ENCODE measurements at regions not wholly inside any gene's neighbourhood (a gene's known extent, or its start where the extent isn't known, plus 50 kb on each side); places are given as distances from the start of the nearest gene placed in this dataset.

DNA sequence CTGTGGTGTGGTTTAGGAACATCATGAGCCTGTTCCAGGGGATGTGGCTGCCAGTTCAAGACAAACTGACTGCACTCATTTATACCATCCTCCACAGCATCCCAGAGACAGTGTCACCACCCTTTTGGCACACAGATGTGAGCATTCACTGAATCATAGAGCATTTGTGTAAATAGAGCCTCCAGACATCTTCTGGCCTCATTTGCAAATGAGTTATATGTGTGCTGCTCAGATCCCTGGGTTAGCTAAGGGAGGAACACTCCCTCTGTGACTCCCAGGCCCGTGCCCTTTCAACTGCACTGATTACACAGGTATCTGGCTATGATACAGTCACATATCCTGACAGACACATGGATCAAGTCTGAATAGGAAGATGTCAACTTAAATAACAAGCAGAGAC is 351.5 kb upstream of the PLD5 start (continued):
- TF ChIP-seq, protein P1, sequence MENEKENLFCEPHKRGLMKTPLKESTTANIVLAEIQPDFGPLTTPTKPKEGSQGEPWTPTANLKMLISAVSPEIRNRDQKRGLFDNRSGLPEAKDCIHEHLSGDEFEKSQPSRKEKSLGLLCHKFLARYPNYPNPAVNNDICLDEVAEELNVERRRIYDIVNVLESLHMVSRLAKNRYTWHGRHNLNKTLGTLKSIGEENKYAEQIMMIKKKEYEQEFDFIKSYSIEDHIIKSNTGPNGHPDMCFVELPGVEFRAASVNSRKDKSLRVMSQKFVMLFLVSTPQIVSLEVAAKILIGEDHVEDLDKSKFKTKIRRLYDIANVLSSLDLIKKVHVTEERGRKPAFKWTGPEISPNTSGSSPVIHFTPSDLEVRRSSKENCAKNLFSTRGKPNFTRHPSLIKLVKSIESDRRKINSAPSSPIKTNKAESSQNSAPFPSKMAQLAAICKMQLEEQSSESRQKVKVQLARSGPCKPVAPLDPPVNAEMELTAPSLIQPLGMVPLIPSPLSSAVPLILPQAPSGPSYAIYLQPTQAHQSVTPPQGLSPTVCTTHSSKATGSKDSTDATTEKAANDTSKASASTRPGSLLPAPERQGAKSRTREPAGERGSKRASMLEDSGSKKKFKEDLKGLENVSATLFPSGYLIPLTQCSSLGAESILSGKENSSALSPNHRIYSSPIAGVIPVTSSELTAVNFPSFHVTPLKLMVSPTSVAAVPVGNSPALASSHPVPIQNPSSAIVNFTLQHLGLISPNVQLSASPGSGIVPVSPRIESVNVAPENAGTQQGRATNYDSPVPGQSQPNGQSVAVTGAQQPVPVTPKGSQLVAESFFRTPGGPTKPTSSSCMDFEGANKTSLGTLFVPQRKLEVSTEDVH (IDR thresholded peaks at IDR 0.05; ENCODE audit: low read depth, partially characterized antibody) = no peak

GRCh38 chr1:242873661-242874060 is 349.2 kb upstream of the PLD5 start:
- no peak for FAIRE-seq
- intact Hi-C loops (cut with micrococcal nuclease; ENCODE audit: unreplicated experiment) (no loop called here), in situ Hi-C loops (cut with MboI) (no loop called here)
- Histone ChIP-seq H3K27me3 (replicated peaks in 1 of 2; ENCODE audit: control insufficient read depth in 2 of 2, insufficient read depth in 2 of 2, low read length in 1 of 2) (no peaks in the 10 kb centered on the region), H4K20me1 (ENCODE audit: control insufficient read depth, insufficient read depth) (no peaks in the 10 kb centered on the region), H3K9me3 (replicated peaks; ENCODE audit: control insufficient read depth, insufficient read depth, low read length) (no peaks in the 10 kb centered on the region), H3K4me1 (ENCODE audit: control insufficient read depth, insufficient read depth, low read length) (no peaks in the 10 kb centered on the region), H3K36me3 (ENCODE audit: control insufficient read depth in 2 of 2, insufficient read depth in 2 of 2, low read length in 1 of 2) (no peaks in the 10 kb centered on the region), H3K4me3 (no peak overlapping the region), H3K9ac (ENCODE audit: control insufficient read depth, insufficient read depth, low read length) (no peak overlapping the region), H2AFZ (ENCODE audit: control insufficient read depth, low read depth, low read length) (no peak overlapping the region), H3K27ac (ENCODE audit: control insufficient read depth, insufficient read depth) (no peak overlapping the region), H3K79me2 (ENCODE audit: control insufficient read depth, insufficient read depth, low read length) (no peaks in the 10 kb centered on the region), H3K4me2 (ENCODE audit: control insufficient read depth, insufficient read depth) (no peak overlapping the region)
- no peak for DNase-seq (ENCODE audit: low read depth, low spot score)
- no TSS peak for BruUV-seq (replicated peaks)
- ATAC-seq = no peak
- RAD21 ChIA-PET (ENCODE audit: unreplicated experiment) = no interaction called here
- POLR2A ChIA-PET = no interaction called here
- CTCF ChIA-PET = no interaction called here
- 0% methylated on average over 1 of the region's 1 CpG for WGBS (ENCODE audit: insufficient coverage, insufficient replicate concordance, low lambda C conversion rate, missing lambda C conversion rate)
- no peak for TF ChIP-seq WRNIP1 (IDR thresholded peaks at IDR 0.05; ENCODE audit: borderline replicate concordance, low read depth, low read length)
- no peak for TF ChIP-seq EP300 (IDR thresholded peaks at IDR 0.05; ENCODE audit: borderline replicate concordance in 1 of 2, control insufficient read depth in 1 of 2, low read depth in 2 of 2, low read length in 2 of 2)
- TF ChIP-seq, protein P2, sequence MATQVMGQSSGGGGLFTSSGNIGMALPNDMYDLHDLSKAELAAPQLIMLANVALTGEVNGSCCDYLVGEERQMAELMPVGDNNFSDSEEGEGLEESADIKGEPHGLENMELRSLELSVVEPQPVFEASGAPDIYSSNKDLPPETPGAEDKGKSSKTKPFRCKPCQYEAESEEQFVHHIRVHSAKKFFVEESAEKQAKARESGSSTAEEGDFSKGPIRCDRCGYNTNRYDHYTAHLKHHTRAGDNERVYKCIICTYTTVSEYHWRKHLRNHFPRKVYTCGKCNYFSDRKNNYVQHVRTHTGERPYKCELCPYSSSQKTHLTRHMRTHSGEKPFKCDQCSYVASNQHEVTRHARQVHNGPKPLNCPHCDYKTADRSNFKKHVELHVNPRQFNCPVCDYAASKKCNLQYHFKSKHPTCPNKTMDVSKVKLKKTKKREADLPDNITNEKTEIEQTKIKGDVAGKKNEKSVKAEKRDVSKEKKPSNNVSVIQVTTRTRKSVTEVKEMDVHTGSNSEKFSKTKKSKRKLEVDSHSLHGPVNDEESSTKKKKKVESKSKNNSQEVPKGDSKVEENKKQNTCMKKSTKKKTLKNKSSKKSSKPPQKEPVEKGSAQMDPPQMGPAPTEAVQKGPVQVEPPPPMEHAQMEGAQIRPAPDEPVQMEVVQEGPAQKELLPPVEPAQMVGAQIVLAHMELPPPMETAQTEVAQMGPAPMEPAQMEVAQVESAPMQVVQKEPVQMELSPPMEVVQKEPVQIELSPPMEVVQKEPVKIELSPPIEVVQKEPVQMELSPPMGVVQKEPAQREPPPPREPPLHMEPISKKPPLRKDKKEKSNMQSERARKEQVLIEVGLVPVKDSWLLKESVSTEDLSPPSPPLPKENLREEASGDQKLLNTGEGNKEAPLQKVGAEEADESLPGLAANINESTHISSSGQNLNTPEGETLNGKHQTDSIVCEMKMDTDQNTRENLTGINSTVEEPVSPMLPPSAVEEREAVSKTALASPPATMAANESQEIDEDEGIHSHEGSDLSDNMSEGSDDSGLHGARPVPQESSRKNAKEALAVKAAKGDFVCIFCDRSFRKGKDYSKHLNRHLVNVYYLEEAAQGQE (IDR thresholded peaks at IDR 0.05; ENCODE audit: low read depth, low read length) = no peak
- no peak for TF ChIP-seq BCL11A (IDR thresholded peaks at IDR 0.05; ENCODE audit: low read depth, low read length)
- TF ChIP-seq SRF (IDR thresholded peaks at IDR 0.05; ENCODE audit: low read depth in 2 of 2, low read length in 2 of 2) = no peak
- TF ChIP-seq ETV6 (conservative IDR thresholded peaks at IDR 0.05 in 1 of 2, IDR thresholded peaks at IDR 0.05 in 1 of 2; ENCODE audit: borderline replicate concordance in 1 of 2, low read depth in 1 of 2) = no peak
- TF ChIP-seq EZH2 (IDR thresholded peaks at IDR 0.05; ENCODE audit: borderline replicate concordance, control insufficient read depth, low read depth, low read length) = no peak
- no peak for TF ChIP-seq RELB (IDR thresholded peaks at IDR 0.05; ENCODE audit: low read depth)
- SMC1A ChIA-PET (ENCODE audit: uncharacterized antibody, unreplicated experiment) = no interaction called here

Measured in GM12878 (cell line).